Liver (tissue), 8 donors: ENCODE measurements at regions not wholly inside any gene's neighbourhood (a gene's known extent, or its start where the extent isn't known, plus 50 kb on each side); places are given as distances from the start of the nearest gene placed in this dataset.

Experiments
- DNase-seq: peaks from one replicate; pipeline ENCODE4 v3.0.0-alpha.2; 2017; ENCODE audit warnings: low spot score
- H3K27ac ChIP-seq, 2 donors: one replicate each; pipeline ENCODE4 v1.7.0; 2013; ENCODE audit warnings: inconsistent platforms in 2 of 2, low read length in 2 of 2, control low read depth in 1 of 2, low read depth in 1 of 2, mild to moderate bottlenecking in 1 of 2
- H3K27me3 ChIP-seq, 4 donors: one replicate each; pipeline versions ENCODE4 v1.6.1 to v1.7.0; 2013; ENCODE audit warnings: low read length in 3 of 4, inconsistent platforms in 1 of 4, mild to moderate bottlenecking in 1 of 4, moderate library complexity in 1 of 4; ENCODE audit not compliant: control insufficient read depth in 4 of 4, insufficient read depth in 4 of 4
- H3K36me3 ChIP-seq, 4 donors: one replicate each; pipeline versions ENCODE4 v1.6.1 to v1.7.0; 2013; ENCODE audit warnings: low read length in 3 of 4, mild to moderate bottlenecking in 3 of 4, low read depth in 1 of 4, moderate library complexity in 1 of 4; ENCODE audit not compliant: control insufficient read depth in 4 of 4, insufficient read depth in 3 of 4
- H3K4me1 ChIP-seq, 4 donors: one replicate each; pipeline versions ENCODE4 v1.6.1 to v1.7.0; 2013; ENCODE audit warnings: low read length in 3 of 4, mild to moderate bottlenecking in 3 of 4, moderate library complexity in 1 of 4; ENCODE audit not compliant: control insufficient read depth in 4 of 4, insufficient read depth in 4 of 4
- H3K4me3 ChIP-seq, 3 donors: one replicate each; pipeline versions ENCODE4 v1.6.1 to v1.7.0; 2013; ENCODE audit warnings: low read length in 3 of 3, control low read depth in 1 of 3, low read depth in 1 of 3, mild to moderate bottlenecking in 1 of 3
- H3K9ac ChIP-seq, 2 donors: one replicate each; pipeline ENCODE4 v1.7.0; 2013; ENCODE audit warnings: low read length in 2 of 2, mild to moderate bottlenecking in 2 of 2, moderate library complexity in 2 of 2, control low read depth in 1 of 2, low read depth in 1 of 2
- H3K9me3 ChIP-seq, 4 donors: one replicate each; pipeline versions ENCODE4 v1.6.1 to v1.7.0; 2013; ENCODE audit warnings: low read length in 3 of 4; ENCODE audit not compliant: control insufficient read depth in 4 of 4
- ATF3 ChIP-seq: IDR thresholded peaks from 2 replicates; pipeline ENCODE4 v1.6.1; 2016; ENCODE audit warnings: antibody characterized with exemption
- EGR1 ChIP-seq, 2 donors: IDR thresholded peaks; 2 replicates each; pipeline ENCODE4 v1.6.1; 2016 to 2018; ENCODE audit warnings: antibody characterized with exemption in 2 of 2, low read depth in 2 of 2
- FOXA1 ChIP-seq: IDR thresholded peaks from 2 replicates; pipeline ENCODE4 v1.6.1; 2016; ENCODE audit warnings: antibody characterized with exemption
- FOXA2 ChIP-seq: IDR thresholded peaks from 2 replicates; pipeline ENCODE4 v1.6.1; 2016; ENCODE audit warnings: antibody characterized with exemption
- GABPA ChIP-seq, 2 donors: IDR thresholded peaks in 1 of 2; conservative IDR thresholded peaks in 1 of 2; 2 replicates each; pipeline ENCODE4 v1.6.1; 2016; ENCODE audit warnings: antibody characterized with exemption in 2 of 2, mild to moderate bottlenecking in 1 of 2, moderate library complexity in 1 of 2
- HNF4A ChIP-seq, 2 donors: conservative IDR thresholded peaks; 2 replicates each; pipeline ENCODE4 v1.6.1; 2016; ENCODE audit warnings: antibody characterized with exemption in 2 of 2, mild to moderate bottlenecking in 2 of 2
- HNF4G ChIP-seq: IDR thresholded peaks from 2 replicates; pipeline ENCODE4 v1.6.1; 2016; ENCODE audit warnings: antibody characterized with exemption
- JUND ChIP-seq, 2 donors: IDR thresholded peaks; 2 replicates each; pipeline ENCODE4 v1.6.1; 2016; ENCODE audit warnings: antibody characterized with exemption in 2 of 2
- NR2F2 ChIP-seq: IDR thresholded peaks from 2 replicates; pipeline ENCODE4 v1.6.1; 2016; ENCODE audit warnings: antibody characterized with exemption
- RAD21 ChIP-seq, 2 donors: IDR thresholded peaks; 2 replicates each; pipeline ENCODE4 v1.6.1; 2016; ENCODE audit warnings: antibody characterized with exemption in 2 of 2, mild to moderate bottlenecking in 2 of 2
- REST ChIP-seq: IDR thresholded peaks from 2 replicates; pipeline ENCODE4 v1.6.1; 2016; ENCODE audit warnings: antibody characterized with exemption, mild to moderate bottlenecking
- RXRA ChIP-seq, 2 donors: IDR thresholded peaks; 2 replicates each; pipeline ENCODE4 v1.6.1; 2017 to 2018; ENCODE audit warnings: antibody characterized with exemption in 2 of 2, mild to moderate bottlenecking in 1 of 2
- SP1 ChIP-seq: IDR thresholded peaks from 2 replicates; pipeline ENCODE4 v1.6.1; 2018; ENCODE audit warnings: antibody characterized with exemption, mild to moderate bottlenecking
- TAF1 ChIP-seq: conservative IDR thresholded peaks from 2 replicates; pipeline ENCODE4 v1.6.1; 2016; ENCODE audit warnings: antibody characterized with exemption, mild to moderate bottlenecking
- YY1 ChIP-seq: IDR thresholded peaks from 2 replicates; pipeline ENCODE4 v1.6.1; 2016; ENCODE audit warnings: antibody characterized with exemption, mild to moderate bottlenecking
- WGBS: extraction: QIAGEN DNeasy Blood & Tissue Kit; methylation state at CpG from one replicate; pipeline ENCODE4 v1.1.7; 2013; 5-methylcytosine and 5-hydroxymethylcytosine counted together
- TF ChIP-seq, protein P1 (sequence below): IDR thresholded peaks from 2 replicates; pipeline ENCODE4 v1.6.1; 2016; ENCODE audit warnings: antibody characterized with exemption
- TF ChIP-seq, protein P2 (sequence below): fragments of 150-350 bp; IDR thresholded peaks from 2 replicates; pipeline ENCODE4 v1.5.1; 2017; ENCODE audit warnings: improper control_type of control experiment, low read depth, low read length; ENCODE audit not compliant: missing input control
- donor health status: healthy.
- donor health status: healthy.
- donor health status: healthy.
- donor health status: healthy.
- donor health status: healthy.

DNA sequence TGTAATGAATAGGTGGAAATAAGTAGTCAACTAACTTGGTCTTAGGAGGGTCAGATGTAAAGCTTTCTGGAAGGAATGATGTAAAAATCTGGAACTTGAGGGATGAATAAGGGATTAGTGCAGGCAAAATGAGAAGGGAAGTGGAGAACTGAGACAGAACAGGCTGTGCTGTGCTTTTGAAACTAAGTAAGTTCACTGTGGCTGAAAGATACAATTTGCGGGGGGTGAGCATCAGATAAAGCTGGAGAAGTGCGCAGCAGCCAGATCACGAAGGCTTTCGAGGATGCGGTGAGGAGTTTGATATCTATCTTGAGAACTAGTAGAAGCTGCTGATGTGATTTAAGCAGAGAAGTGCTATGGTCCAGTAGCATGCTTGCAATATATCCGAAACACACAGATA is 247.8 kb downstream of the RNF144B start:
- H3K9ac ChIP-seq = no peak overlapping the region
- H3K36me3 ChIP-seq = no peaks in the 10 kb centered on the region
- 85% methylated on average over 6 of the region's 6 CpGs for WGBS
- H3K27me3 ChIP-seq = no peaks in the 10 kb centered on the region
- H3K27ac ChIP-seq = no peak overlapping the region
- TF ChIP-seq, protein P1, sequence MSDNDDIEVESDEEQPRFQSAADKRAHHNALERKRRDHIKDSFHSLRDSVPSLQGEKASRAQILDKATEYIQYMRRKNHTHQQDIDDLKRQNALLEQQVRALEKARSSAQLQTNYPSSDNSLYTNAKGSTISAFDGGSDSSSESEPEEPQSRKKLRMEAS = no peak
- TF ChIP-seq HNF4A (conservative IDR thresholded peaks at IDR 0.05) = no peak
- no peak for TF ChIP-seq SP1
- TF ChIP-seq REST = no peak
- no peak for TF ChIP-seq NR2F2
- TF ChIP-seq, protein P2, sequence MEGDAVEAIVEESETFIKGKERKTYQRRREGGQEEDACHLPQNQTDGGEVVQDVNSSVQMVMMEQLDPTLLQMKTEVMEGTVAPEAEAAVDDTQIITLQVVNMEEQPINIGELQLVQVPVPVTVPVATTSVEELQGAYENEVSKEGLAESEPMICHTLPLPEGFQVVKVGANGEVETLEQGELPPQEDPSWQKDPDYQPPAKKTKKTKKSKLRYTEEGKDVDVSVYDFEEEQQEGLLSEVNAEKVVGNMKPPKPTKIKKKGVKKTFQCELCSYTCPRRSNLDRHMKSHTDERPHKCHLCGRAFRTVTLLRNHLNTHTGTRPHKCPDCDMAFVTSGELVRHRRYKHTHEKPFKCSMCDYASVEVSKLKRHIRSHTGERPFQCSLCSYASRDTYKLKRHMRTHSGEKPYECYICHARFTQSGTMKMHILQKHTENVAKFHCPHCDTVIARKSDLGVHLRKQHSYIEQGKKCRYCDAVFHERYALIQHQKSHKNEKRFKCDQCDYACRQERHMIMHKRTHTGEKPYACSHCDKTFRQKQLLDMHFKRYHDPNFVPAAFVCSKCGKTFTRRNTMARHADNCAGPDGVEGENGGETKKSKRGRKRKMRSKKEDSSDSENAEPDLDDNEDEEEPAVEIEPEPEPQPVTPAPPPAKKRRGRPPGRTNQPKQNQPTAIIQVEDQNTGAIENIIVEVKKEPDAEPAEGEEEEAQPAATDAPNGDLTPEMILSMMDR = no peak
- no peak for TF ChIP-seq TAF1
- TF ChIP-seq EGR1 (IDR thresholded peaks at IDR 0.05; ENCODE audit: low read depth in 2 of 2) = no peak
- no peak for TF ChIP-seq ATF3
- TF ChIP-seq JUND (IDR thresholded peaks at IDR 0.05) = no peak
- no peak for TF ChIP-seq RXRA (IDR thresholded peaks at IDR 0.05)
- no peak for TF ChIP-seq YY1
- TF ChIP-seq FOXA2 = no peak
- no peak for TF ChIP-seq RAD21 (IDR thresholded peaks at IDR 0.05)
- no peak for TF ChIP-seq HNF4G
- no peaks in the 10 kb centered on the region for H3K9me3 ChIP-seq
- H3K4me3 ChIP-seq = no peak overlapping the region
- DNase-seq = no peak
- no peaks in the 10 kb centered on the region for H3K4me1 ChIP-seq

GRCh38 chr6:18640134-18640533 is 253.0 kb downstream of the RNF144B start:
- H3K27me3 ChIP-seq = no peaks in the 10 kb centered on the region
- TF ChIP-seq REST (no peak), SP1 (no peak), RAD21 (IDR thresholded peaks at IDR 0.05) (no peak), GABPA (IDR thresholded peaks at IDR 0.05 in 1 of 2, conservative IDR thresholded peaks at IDR 0.05 in 1 of 2) (no peak), HNF4G (no peak), HNF4A (conservative IDR thresholded peaks at IDR 0.05) (no peak), TAF1 (no peak), NR2F2 (no peak), FOXA1 (no peak)
- TF ChIP-seq, protein P2 = no peak
- TF ChIP-seq, protein P1 = no peak
- no peaks in the 10 kb centered on the region for H3K9me3 ChIP-seq
- H3K4me1 ChIP-seq = no peaks in the 10 kb centered on the region
- no peak overlapping the region for H3K9ac ChIP-seq
- no peak for DNase-seq
- peaks cover 0 to 2% (median 0%) of the 10 kb centered on the region in 4 donors for H3K36me3 ChIP-seq
- H3K27ac ChIP-seq = no peak overlapping the region
- H3K4me3 ChIP-seq = no peak overlapping the region
